Spleen (tissue), 7 donors: ENCODE measurements at regions not wholly inside any gene's neighbourhood (a gene's known extent, or its start where the extent isn't known, plus 50 kb on each side); places are given as distances from the start of the nearest gene placed in this dataset.

ENCODE experiments used
- POLR2A ChIP-seq, 3 donors: fragments of 450-650 bp; IDR thresholded peaks; one replicate each; pipeline ENCODE4 v1.5.1; 2017; ENCODE audit warnings: antibody characterized with exemption in 3 of 3, mild to moderate bottlenecking in 1 of 3
- TF ChIP-seq, protein P1 (sequence below), 11 experiments: fragments of 200-600 bp in 7 of 11; fragments of 450-650 bp in 4 of 11; sonication (generic) in 4 of 11; IDR thresholded peaks in 8 of 11; conservative IDR thresholded peaks in 3 of 11; 1 replicate in 7 of 11; 2 replicates in 4 of 11; pipeline versions ENCODE4 v1.4.0 to v1.8.0; 2016 to 2021; ENCODE audit warnings: antibody characterized with exemption in 11 of 11, inconsistent platforms in 4 of 11, mild to moderate bottlenecking in 1 of 11
- donor health status: DM: no; HTN: no; CAD: no; lungs with moderate emphysema.
- donor health status: DM: no; HTN: no; CAD: no.
- donor health status: DM: no; HTN: no; CAD: no.

GRCh38 chr6:106886081-106886843 lies 88.3 kb downstream of the CD24 start:
- TF ChIP-seq, protein P1, sequence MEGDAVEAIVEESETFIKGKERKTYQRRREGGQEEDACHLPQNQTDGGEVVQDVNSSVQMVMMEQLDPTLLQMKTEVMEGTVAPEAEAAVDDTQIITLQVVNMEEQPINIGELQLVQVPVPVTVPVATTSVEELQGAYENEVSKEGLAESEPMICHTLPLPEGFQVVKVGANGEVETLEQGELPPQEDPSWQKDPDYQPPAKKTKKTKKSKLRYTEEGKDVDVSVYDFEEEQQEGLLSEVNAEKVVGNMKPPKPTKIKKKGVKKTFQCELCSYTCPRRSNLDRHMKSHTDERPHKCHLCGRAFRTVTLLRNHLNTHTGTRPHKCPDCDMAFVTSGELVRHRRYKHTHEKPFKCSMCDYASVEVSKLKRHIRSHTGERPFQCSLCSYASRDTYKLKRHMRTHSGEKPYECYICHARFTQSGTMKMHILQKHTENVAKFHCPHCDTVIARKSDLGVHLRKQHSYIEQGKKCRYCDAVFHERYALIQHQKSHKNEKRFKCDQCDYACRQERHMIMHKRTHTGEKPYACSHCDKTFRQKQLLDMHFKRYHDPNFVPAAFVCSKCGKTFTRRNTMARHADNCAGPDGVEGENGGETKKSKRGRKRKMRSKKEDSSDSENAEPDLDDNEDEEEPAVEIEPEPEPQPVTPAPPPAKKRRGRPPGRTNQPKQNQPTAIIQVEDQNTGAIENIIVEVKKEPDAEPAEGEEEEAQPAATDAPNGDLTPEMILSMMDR (IDR thresholded peaks at IDR 0.05 in 8 of 11, conservative IDR thresholded peaks at IDR 0.05 in 3 of 11), result no peak
- no peak for TF ChIP-seq POLR2A (IDR thresholded peaks at IDR 0.05)
